HEK293 (cell line): ENCODE measurements at regions not wholly inside any gene's neighbourhood (a gene's known extent, or its start where the extent isn't known, plus 50 kb on each side); places are given as distances from the start of the nearest gene placed in this dataset.

Experiments
- MYNN ChIP-seq: fragments of 450-650 bp; formaldehyde crosslinking; IDR thresholded peaks from 2 replicates; pipeline ENCODE4 v1.5.1; 2016; ENCODE audit warnings: missing biosample characterization, missing genetic modification characterization, borderline replicate concordance
- SP7 ChIP-seq: fragments of 450-650 bp; formaldehyde crosslinking; IDR thresholded peaks from 2 replicates; pipeline ENCODE4 v1.5.1; 2016; ENCODE audit warnings: missing biosample characterization, missing genetic modification characterization
- ZIC2 ChIP-seq: fragments of 450-650 bp; formaldehyde crosslinking; IDR thresholded peaks from 2 replicates; pipeline ENCODE4 v1.5.1; 2016; ENCODE audit warnings: missing biosample characterization, missing genetic modification characterization
- ZNF274 ChIP-seq, 2 experiments: fragments of 200-500 bp in 1 of 2; fragments of 450-650 bp in 1 of 2; sonication (Bioruptor generic) in 1 of 2; formaldehyde crosslinking in 1 of 2; IDR thresholded peaks; 2 replicates each; pipeline versions ENCODE4 v1.5.1 to v1.6.1; 2014 to 2016; ENCODE audit warnings: borderline replicate concordance in 1 of 2, inconsistent platforms in 1 of 2, low read length in 1 of 2, missing biosample characterization in 1 of 2, missing genetic modification characterization in 1 of 2
- ZNF529 ChIP-seq: fragments of 450-650 bp; formaldehyde crosslinking; IDR thresholded peaks from 2 replicates; pipeline ENCODE4 v1.5.1; 2017; ENCODE audit warnings: missing genetic modification characterization, missing biosample characterization; ENCODE audit not compliant: insufficient replicate concordance
- TF ChIP-seq, protein P1 (sequence below): fragments of 450-650 bp; formaldehyde crosslinking; IDR thresholded peaks from 2 replicates; pipeline ENCODE4 v1.5.1; 2016; ENCODE audit warnings: missing biosample characterization, missing genetic modification characterization
- TF ChIP-seq, protein P2 (sequence below): fragments of 450-650 bp; formaldehyde crosslinking; IDR thresholded peaks from 2 replicates; pipeline ENCODE4 v1.5.1; 2016; ENCODE audit warnings: missing biosample characterization, missing genetic modification characterization
- TF ChIP-seq, protein P3 (sequence below): fragments of 450-650 bp; formaldehyde crosslinking; IDR thresholded peaks from 2 replicates; pipeline ENCODE4 v1.5.0; 2017; ENCODE audit warnings: missing biosample characterization, missing genetic modification characterization, borderline replicate concordance
- TF ChIP-seq, protein P4 (sequence below): fragments of 450-650 bp; formaldehyde crosslinking; IDR thresholded peaks from 2 replicates; pipeline ENCODE4 v1.5.1; 2016; ENCODE audit warnings: missing biosample characterization, missing genetic modification characterization, low read depth

DNA sequence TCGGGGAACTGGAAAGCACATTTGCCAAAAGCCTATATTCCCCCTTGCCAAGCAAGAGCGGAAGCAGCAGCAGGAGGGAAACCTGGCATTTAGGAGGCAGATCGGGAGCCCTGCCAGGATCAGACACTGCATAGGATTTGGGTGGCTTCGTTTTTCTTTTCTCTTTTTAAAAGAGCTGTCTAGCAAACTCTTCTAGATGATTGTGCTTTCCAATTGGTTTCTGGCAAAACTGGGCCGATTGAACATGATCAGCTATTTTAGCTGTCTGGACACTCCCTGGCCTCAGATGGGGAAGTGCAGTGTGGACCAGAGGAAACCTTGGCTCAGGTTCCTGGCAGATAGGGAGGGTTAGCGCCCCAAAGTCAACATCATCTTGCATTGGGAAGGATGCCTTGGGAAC lies 414.0 kb upstream of the KAZN start:
- TF ChIP-seq ZNF529 (tag by site-specific recombination) (no peak), ZIC2 (tag by site-specific recombination) (no peak), ZNF274 (IDR thresholded peaks at IDR 0.05; ENCODE audit: low read length) (no peak), ZNF274 (tag by site-specific recombination; IDR thresholded peaks at IDR 0.05; ENCODE audit: borderline replicate concordance) (no peak), SP7 (tag by site-specific recombination) (no peak), MYNN (no peak)
- TF ChIP-seq, protein P1, sequence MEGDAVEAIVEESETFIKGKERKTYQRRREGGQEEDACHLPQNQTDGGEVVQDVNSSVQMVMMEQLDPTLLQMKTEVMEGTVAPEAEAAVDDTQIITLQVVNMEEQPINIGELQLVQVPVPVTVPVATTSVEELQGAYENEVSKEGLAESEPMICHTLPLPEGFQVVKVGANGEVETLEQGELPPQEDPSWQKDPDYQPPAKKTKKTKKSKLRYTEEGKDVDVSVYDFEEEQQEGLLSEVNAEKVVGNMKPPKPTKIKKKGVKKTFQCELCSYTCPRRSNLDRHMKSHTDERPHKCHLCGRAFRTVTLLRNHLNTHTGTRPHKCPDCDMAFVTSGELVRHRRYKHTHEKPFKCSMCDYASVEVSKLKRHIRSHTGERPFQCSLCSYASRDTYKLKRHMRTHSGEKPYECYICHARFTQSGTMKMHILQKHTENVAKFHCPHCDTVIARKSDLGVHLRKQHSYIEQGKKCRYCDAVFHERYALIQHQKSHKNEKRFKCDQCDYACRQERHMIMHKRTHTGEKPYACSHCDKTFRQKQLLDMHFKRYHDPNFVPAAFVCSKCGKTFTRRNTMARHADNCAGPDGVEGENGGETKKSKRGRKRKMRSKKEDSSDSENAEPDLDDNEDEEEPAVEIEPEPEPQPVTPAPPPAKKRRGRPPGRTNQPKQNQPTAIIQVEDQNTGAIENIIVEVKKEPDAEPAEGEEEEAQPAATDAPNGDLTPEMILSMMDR (tag by site-specific recombination): no peak
- TF ChIP-seq, protein P2, sequence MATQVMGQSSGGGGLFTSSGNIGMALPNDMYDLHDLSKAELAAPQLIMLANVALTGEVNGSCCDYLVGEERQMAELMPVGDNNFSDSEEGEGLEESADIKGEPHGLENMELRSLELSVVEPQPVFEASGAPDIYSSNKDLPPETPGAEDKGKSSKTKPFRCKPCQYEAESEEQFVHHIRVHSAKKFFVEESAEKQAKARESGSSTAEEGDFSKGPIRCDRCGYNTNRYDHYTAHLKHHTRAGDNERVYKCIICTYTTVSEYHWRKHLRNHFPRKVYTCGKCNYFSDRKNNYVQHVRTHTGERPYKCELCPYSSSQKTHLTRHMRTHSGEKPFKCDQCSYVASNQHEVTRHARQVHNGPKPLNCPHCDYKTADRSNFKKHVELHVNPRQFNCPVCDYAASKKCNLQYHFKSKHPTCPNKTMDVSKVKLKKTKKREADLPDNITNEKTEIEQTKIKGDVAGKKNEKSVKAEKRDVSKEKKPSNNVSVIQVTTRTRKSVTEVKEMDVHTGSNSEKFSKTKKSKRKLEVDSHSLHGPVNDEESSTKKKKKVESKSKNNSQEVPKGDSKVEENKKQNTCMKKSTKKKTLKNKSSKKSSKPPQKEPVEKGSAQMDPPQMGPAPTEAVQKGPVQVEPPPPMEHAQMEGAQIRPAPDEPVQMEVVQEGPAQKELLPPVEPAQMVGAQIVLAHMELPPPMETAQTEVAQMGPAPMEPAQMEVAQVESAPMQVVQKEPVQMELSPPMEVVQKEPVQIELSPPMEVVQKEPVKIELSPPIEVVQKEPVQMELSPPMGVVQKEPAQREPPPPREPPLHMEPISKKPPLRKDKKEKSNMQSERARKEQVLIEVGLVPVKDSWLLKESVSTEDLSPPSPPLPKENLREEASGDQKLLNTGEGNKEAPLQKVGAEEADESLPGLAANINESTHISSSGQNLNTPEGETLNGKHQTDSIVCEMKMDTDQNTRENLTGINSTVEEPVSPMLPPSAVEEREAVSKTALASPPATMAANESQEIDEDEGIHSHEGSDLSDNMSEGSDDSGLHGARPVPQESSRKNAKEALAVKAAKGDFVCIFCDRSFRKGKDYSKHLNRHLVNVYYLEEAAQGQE (tag by site-specific recombination): no peak
- TF ChIP-seq, protein P3, sequence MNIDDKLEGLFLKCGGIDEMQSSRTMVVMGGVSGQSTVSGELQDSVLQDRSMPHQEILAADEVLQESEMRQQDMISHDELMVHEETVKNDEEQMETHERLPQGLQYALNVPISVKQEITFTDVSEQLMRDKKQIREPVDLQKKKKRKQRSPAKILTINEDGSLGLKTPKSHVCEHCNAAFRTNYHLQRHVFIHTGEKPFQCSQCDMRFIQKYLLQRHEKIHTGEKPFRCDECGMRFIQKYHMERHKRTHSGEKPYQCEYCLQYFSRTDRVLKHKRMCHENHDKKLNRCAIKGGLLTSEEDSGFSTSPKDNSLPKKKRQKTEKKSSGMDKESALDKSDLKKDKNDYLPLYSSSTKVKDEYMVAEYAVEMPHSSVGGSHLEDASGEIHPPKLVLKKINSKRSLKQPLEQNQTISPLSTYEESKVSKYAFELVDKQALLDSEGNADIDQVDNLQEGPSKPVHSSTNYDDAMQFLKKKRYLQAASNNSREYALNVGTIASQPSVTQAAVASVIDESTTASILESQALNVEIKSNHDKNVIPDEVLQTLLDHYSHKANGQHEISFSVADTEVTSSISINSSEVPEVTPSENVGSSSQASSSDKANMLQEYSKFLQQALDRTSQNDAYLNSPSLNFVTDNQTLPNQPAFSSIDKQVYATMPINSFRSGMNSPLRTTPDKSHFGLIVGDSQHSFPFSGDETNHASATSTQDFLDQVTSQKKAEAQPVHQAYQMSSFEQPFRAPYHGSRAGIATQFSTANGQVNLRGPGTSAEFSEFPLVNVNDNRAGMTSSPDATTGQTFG (tag by site-specific recombination): no peak
- TF ChIP-seq, protein P4, sequence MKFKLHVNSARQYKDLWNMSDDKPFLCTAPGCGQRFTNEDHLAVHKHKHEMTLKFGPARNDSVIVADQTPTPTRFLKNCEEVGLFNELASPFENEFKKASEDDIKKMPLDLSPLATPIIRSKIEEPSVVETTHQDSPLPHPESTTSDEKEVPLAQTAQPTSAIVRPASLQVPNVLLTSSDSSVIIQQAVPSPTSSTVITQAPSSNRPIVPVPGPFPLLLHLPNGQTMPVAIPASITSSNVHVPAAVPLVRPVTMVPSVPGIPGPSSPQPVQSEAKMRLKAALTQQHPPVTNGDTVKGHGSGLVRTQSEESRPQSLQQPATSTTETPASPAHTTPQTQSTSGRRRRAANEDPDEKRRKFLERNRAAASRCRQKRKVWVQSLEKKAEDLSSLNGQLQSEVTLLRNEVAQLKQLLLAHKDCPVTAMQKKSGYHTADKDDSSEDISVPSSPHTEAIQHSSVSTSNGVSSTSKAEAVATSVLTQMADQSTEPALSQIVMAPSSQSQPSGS (tag by site-specific recombination): no peak
